Epithelial cell of proximal tubule (primary cell): ENCODE measurements at regions not wholly inside any gene's neighbourhood (a gene's known extent, or its start where the extent isn't known, plus 50 kb on each side); places are given as distances from the start of the nearest gene placed in this dataset.

Source experiments
- DNase-seq: peaks from one replicate; pipeline ENCODE4 v3.0.0-alpha.2; 2011; ENCODE audit warnings: low read depth
- H3K4me3 ChIP-seq: 2 replicates; pipeline ENCODE4 v1.5.1; 2011; ENCODE audit warnings: low read depth, mild to moderate bottlenecking, low read length
- TF ChIP-seq, protein P1 (sequence below): conservative IDR thresholded peaks from 2 replicates; pipeline ENCODE4 v1.5.1; 2012; ENCODE audit warnings: low read depth, mild to moderate bottlenecking, low read length

- DNase-seq: no peak
- no peak overlapping the region for H3K4me3 ChIP-seq
- TF ChIP-seq, protein P1, sequence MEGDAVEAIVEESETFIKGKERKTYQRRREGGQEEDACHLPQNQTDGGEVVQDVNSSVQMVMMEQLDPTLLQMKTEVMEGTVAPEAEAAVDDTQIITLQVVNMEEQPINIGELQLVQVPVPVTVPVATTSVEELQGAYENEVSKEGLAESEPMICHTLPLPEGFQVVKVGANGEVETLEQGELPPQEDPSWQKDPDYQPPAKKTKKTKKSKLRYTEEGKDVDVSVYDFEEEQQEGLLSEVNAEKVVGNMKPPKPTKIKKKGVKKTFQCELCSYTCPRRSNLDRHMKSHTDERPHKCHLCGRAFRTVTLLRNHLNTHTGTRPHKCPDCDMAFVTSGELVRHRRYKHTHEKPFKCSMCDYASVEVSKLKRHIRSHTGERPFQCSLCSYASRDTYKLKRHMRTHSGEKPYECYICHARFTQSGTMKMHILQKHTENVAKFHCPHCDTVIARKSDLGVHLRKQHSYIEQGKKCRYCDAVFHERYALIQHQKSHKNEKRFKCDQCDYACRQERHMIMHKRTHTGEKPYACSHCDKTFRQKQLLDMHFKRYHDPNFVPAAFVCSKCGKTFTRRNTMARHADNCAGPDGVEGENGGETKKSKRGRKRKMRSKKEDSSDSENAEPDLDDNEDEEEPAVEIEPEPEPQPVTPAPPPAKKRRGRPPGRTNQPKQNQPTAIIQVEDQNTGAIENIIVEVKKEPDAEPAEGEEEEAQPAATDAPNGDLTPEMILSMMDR: no peak
Observed at GRCh38 chr16:79901522-79901921, 301.0 kb upstream of the MAF start.

GRCh38 chr16:79899716-79900115 is 299.2 kb upstream of the MAF start:
- no peak for DNase-seq
- TF ChIP-seq, protein P1: no peak
- H3K4me3 ChIP-seq: no peak overlapping the region

GRCh38 chr16:79899316-79899715 is 298.8 kb upstream of the MAF start:
- no peak for DNase-seq
- TF ChIP-seq, protein P1: no peak
- no peak overlapping the region for H3K4me3 ChIP-seq

DNA sequence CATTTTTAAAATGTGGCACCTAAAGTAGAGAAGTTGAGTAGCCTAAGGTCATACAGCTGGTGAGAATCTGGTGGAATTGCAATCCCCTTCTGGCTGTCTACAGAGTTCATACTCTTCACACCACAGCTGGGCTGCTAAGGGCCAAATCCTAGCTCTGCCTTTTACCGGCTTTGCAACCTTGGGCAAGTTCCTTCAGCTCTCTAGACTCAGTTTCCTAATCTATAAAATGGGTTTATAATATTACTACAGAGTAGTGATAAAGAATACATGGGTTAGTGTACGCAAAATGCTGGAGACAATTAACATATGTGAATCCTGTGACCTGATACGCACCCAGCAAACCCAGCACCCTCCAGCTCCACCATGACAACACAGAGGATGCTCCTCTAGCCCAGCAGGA is 298.2 kb upstream of the MAF start:
- no peak for DNase-seq
- H3K4me3 ChIP-seq: no peak overlapping the region
- TF ChIP-seq, protein P1: no peak

DNA sequence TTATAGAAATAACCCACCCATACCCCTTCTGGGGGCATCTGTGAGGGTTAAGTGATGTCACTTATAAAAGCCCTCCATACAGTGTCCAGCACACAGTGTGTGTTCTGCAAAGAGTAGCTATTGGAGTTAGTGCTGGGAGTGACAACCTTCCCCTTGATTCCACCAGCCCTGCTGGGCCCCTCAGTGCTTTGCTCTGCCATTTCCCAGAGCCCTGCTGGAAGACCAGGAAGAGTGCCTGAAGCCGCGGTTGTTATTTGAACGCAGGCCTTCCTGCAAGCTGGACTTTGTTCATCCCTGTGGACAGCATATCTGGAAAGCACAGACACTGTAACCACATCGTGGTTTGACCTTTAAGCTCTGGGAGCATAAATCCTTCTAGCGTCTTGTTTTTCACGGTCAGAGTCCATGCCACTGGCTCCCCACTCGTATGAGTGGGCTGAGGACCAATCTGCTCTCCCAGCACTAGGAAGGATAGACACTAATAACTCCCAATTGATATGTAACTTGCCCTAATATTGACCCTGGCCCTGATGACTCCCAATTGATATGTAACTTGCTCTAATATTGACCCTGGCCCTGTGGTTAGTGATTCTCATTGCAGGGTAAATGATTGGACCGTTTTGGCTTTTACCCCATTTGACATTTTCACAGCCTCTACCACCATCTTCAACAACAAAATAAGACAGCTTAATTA is 297.1 kb upstream of the MAF start:
- H3K4me3 ChIP-seq: no peak overlapping the region
- peak; percentile 83 for DNase-seq
- TF ChIP-seq, protein P1: no peak

DNA sequence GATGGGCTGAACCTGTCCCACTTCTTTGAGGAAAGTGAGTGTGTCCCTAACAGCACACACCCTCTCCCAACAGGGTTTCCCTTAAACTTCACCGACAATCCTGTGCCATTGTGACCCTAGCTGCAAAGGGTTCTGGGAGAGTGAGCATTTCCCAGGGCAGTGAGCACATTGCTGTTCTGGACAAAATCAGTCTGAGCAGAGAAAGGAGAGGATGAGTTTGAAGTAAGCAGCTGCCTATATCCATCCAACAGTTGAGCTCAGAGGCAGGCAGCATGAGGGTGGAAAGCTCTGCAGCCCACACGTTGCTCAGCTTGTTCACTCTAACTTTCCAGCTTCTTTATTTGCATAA is 296.5 kb upstream of the MAF start:
- TF ChIP-seq, protein P1: no peak

GRCh38 chr16:79895917-79896203 is 295.3 kb upstream of the MAF start:
- H3K4me3 ChIP-seq: no peak overlapping the region
- DNase-seq: no peak
- TF ChIP-seq, protein P1: no peak

More for the DNA sequence above, 296.5 kb upstream of the MAF start:
- no peak for DNase-seq
- no peak overlapping the region for H3K4me3 ChIP-seq
